GM19438 (cell line): ENCODE measurements at regions not wholly inside any gene's neighbourhood (a gene's known extent, or its start where the extent isn't known, plus 50 kb on each side); places are given as distances from the start of the nearest gene placed in this dataset.

Experiments used
- ATAC-seq: cut with Tn5 transposase; IDR thresholded peaks from one replicate; pipeline ENCODE4 v1.9.1; 2021; ENCODE audit warnings: low read depth; ENCODE audit not compliant: unreplicated experiment

DNA sequence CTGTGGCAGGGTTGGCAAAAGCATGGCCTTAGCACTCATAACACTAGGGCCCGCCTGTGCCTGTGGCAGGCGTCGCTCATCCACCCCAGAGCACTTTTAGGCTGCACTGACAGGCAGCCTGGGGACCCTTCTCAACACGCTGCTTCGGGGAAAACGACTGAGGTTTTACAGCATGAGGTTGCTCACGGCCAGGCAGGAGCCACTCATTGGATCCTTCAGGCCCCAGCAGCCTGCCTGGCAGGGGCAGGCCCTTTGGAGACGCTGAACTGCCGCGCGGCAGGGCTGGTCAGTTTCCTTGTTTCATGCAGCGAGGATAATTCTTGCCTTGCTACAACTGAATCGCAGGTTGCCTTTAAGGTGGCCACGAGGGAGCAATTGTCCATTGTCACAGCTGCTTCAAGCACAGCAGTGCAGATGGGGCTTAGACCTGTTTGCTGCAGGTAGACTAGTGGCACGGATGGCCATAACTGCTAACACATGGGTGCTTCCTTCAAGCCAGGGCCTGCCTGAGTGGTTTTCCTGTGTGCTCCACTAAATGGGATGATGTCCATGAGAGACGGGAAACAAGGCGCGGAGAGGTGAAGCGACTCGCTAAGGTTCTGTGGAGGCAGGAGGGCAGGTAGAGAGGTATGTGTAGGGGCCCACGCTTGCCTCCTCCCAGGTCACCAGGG lies 49.9 kb upstream of the HS6ST1 start:
- ATAC-seq, result no peak

- no peak for ATAC-seq
Observed at GRCh38 chr2:128369108-128369555, 50.5 kb upstream of the HS6ST1 start.

- ATAC-seq, result no peak
Observed at GRCh38 chr2:128369602-128370467, 51.2 kb upstream of the HS6ST1 start.

DNA sequence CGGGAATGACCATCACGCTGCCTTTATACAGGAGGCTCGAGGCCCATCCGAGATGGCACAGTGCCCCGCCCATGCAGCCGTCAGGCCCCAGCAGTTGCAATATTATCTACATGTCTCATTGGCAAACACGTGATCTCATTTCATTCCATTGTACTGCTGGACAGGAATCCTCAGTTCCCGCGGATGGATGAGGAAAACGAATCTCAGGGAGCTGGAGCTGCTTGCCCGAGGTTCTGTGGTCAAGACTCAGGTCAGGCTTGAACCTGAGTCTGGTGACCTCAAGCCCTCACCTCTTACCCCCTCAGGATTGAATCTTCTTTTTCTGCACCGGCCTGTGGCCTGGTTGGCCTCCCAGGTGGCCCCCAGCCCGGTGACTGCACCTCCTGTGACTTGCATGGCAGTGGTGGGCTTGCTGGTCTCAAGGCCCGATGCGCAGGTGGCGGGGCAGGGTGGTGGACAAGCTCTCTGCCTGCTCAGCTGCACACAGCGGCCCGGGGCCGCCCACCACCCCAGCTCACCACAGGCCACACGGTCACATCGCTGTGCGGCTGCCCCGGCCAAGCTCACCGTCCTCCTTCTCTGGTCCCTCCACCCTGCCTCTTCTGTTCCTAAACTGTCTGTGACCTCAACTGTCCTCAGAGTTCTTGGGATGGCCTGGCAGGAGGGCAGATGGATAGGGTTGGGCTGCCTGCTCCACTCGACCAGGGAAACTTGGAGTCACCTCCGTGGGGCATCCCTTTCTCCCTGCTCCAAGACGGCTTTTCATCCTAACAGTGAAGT lies 52.0 kb upstream of the HS6ST1 start:
- no peak for ATAC-seq

DNA sequence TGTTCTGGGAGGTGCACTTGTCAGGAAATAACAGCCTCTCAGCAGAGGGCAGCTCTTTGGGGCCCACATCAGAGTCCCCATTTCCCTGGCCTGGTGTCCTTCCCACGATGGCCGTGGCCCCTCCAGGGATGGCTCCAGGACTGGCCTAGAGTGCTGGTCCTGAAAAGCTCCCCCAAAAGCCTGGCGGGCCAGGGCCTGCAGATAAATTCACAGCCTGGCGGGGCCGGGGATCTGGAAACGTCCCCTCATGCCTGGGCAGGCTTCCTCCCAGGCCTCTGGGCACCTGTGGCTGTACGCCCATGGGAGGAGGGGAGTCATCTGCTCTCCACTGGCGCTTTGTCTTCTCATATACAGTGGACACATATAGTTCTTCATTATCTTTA lies 52.6 kb upstream of the HS6ST1 start:
- ATAC-seq, result no peak

DNA sequence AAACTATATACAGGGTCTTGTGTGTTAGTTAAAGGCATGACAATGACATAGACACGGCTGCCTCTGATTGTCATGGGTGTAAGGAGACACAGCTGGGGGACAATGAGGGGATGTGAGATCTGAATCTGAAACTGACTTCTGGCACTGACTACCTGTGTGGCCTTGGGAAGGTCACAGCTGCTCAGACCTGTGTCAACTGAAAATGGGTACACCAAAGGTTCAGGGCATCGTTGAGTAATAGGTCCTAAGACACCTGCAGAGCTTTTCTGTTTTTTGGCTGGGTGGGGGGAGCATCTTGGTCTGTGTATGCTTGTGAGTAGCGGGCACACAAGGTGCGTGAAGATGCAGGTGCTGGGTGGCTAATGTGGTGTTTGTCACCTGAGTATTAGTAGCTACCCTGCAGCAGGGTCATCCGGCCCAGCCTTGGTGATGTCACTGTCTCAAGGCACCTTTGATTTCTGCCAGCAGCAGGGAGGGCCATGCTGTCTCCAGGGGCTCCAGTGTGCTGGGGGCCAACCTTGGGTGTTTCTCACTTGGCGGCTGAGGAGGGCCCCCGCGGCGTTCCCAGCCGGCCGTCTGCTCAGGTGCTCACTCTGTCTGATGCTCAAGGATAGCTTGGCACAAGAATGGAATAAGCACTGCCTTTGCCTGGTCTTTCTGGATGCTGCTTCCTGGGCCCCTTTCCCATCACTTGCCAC lies 53.1 kb upstream of the HS6ST1 start:
- ATAC-seq, result no peak

- no peak for ATAC-seq
Observed at GRCh38 chr2:128372621-128373341, 54.1 kb upstream of the HS6ST1 start.

DNA sequence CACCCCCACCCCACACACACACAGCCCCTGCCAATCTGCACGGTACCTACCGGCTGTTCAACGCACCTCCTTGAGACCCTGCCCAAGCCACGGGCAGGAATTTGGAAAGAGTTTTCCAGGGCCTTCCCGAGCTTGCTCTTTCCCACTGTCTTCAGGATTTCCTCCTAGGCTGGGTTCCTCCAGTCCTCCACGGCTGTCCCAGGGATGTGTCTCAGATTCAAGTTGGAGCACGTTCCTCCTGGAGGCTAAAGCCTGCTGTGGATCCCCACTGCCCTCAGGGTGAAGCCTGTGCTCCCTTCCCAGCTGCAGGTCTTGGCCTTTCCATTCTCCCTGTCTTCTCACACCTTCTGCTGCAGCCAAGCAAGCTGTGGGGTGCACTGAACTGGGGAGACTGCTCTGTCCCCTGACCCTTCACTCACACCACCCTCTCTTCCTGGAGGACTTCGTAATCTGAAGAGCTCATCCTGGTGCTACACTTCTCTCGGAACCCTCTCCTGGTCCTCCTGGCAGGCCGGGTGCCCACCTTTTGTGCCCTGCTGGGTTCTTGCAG lies 54.9 kb upstream of the HS6ST1 start:
- ATAC-seq, result no peak

GRCh38 chr2:128374001-128374710 lies 55.5 kb upstream of the HS6ST1 start:
- no peak for ATAC-seq

GRCh38 chr2:128374711-128375413 lies 56.2 kb upstream of the HS6ST1 start:
- no peak for ATAC-seq

DNA sequence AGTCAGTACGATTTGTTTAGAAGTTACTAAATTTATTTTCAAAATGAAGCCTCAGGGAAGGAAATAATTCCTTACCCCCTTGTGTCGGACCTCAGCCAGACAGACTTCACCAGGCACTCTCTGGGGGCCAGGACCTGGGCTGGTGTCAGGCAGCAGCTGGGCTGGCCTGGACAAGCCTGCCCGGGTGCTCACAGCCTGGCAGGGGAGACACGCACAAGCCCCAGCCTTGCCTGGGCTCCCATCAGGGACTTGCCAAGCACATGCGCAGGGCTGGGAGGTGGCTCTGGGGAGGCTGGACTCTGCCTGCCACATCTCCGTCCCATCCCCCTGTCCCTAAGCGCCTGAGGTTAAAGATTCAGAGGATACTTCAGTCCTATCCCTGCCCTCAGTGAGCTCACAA lies 56.8 kb upstream of the HS6ST1 start:
- ATAC-seq, result no peak

DNA sequence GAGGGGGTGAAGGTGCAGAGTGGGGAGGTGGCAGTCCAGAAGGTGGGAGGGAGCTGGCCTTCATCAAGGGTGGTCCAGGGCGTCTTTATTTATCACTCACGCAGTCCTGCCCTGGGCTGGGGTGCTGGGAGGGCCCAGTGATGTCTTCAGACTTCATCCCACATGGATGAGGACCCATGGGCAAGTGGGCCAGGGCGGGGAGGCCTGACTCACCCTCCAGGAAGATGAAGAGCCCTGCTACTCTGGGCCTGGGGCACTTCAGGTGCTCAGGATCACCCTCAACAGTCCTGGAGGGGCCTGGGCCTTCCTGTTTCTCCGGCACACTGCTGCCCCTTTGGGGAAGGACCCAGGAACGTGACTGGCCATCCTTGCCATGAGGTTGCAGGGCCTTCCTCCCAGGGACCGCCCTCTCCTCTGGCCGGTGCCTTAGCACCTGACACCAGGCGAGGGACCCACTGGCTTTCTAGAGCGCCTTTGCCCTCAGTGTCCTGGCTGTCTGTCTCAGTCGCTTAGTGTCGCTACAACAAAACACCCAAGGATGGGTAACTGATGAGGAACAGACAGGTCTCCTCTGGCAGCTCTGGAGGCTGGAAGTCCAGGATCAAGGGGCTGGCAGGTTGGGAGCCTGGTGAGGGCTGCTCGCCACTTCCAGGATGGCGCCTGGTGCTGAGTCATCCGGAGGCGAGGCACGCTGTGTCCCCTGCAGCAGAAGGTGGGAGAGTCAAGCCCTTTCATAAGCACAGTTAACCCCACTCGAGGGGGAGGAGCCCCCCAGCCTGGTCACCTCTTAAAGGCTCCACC lies 57.8 kb upstream of the HS6ST1 start:
- no peak for ATAC-seq

DNA sequence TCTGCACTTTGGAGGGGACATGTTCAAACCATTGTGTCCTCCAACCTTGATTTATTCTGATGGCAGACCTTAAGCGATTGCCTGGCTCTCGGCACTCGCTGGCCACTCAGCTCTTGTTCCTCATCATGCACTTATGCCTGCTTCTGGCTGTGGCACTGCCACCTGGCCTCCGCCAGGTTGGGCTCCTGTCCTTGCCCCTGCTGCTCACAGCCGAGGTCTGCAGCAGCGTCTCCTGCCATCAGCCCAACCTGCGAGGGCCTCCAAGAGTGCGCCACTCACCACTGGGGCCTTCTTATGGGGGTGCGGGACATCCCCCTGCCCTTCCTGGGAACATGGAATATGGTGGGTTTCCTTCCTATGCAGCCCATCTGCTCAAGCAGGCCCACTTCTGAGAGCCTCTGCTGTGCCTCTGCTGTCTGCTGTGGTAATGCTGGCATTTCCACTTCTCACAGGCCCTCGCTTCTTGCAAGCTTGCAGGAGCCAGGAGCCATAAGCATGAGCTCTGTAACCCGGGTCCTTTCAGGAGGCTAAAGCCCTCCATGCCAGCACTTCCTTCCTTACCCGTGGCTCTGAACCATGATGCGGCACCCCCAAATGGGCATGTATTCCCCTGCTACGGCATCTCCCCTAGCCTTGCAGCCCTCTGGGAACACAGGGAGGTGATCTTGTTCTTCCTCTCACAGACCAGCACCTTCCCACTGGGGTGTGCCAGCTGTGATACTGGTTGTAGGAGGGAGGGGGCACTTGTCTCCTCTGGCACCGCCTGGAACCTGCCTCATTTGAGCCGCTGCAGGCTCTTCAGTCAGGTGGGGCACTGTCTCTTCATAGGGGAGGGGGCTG lies 58.6 kb upstream of the HS6ST1 start:
- no peak for ATAC-seq

- ATAC-seq, result no peak
Observed at GRCh38 chr2:128378231-128379020, 59.8 kb upstream of the HS6ST1 start.

DNA sequence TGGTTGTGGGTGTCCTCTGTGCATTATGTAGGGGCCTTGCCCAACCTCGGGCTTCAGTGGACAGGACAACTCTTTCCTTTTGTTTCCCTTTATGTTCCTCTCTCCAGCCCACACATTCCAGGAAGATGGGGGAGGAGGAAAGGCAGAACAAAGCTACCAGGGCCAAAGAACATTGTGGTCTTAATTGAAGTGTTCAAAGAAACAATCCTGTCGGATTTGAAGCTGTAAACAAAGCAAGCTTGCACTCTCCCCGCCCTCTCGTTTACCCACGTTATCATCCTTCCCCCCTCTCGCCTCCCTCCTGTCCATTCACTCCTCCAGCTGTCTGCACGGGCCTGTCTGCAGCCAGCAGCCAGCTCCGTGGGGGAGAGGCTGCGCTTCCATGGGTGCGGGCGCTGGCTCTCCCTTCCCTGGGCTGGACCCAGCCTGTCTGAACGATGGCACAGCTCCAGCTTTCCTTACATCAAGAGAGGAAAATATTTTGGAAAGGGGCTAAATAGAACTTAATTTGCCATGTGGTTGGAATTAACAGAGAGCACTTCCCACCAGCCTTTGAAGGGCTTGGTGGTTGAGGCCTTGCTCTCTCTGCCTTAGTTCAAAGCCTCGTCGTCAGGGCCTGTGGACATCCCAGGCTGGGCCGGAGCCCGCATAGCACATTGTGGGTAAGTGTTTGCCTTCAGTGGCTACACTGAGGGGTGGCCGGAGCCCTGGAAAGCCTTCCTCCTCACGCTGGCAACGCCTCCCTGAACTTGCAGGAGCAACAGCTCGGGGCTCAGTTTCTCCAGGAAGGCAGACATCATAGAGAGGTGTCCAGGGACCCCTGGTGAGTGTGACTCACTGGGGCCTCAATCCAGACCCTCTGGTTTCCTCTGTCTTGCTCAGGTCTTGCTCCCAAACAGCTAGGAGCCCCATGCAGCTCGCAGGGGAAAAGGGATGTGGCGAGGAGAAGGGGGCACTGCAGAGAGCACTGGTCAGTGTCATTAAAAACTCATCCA lies 60.6 kb upstream of the HS6ST1 start:
- ATAC-seq, result no peak
